Hematopoietic multipotent progenitor cell treated with erythropoietin and hydrocortisone succinate and interleukin-3 and kit ligand, for 8 days (in vitro differentiated cells): ENCODE measurements at regions not wholly inside any gene's neighbourhood (a gene's known extent, or its start where the extent isn't known, plus 50 kb on each side); places are given as distances from the start of the nearest gene placed in this dataset.

Experiments used
- DNase-seq: peaks from one replicate; pipeline ENCODE4 v3.0.0-alpha.2; 2015

- DNase-seq: no peak
These were observed 179.7 kb downstream of the EVA1A start for GRCh38 chr2:75381032-75381431.

- DNase-seq: peak; percentile 56
These were observed 180.3 kb upstream of the TACR1 start for GRCh38 chr2:75379476-75380210.

GRCh38 chr2:75375646-75376582 lies 176.6 kb upstream of the TACR1 start:
- no peak for DNase-seq

GRCh38 chr2:75374414-75374957 lies 175.2 kb upstream of the TACR1 start:
- DNase-seq: peak; percentile 79

GRCh38 chr2:75367401-75367800 lies 168.1 kb upstream of the TACR1 start:
- no peak for DNase-seq

GRCh38 chr2:75361486-75361885 lies 162.2 kb upstream of the TACR1 start:
- DNase-seq: peak; percentile 81

- no peak for DNase-seq
These were observed 161.6 kb upstream of the TACR1 start for GRCh38 chr2:75360945-75361344.

GRCh38 chr2:75356865-75357264 lies 157.5 kb upstream of the TACR1 start:
- peak; percentile 66 for DNase-seq

- DNase-seq: no peak
These were observed 153.8 kb upstream of the TACR1 start for GRCh38 chr2:75353131-75353530.

- no peak for DNase-seq
These were observed 149.0 kb upstream of the TACR1 start for GRCh38 chr2:75348307-75348706.

- DNase-seq: no peak
These were observed 144.8 kb upstream of the TACR1 start for GRCh38 chr2:75344146-75344545.

GRCh38 chr2:75342504-75343175 lies 143.3 kb upstream of the TACR1 start:
- no peak for DNase-seq

- DNase-seq: no peak
These were observed 141.2 kb upstream of the TACR1 start for GRCh38 chr2:75340560-75340959.

- DNase-seq: no peak
These were observed 139.1 kb upstream of the TACR1 start for GRCh38 chr2:75338461-75338860.

- no peak for DNase-seq
These were observed 138.3 kb upstream of the TACR1 start for GRCh38 chr2:75337619-75338018.

- DNase-seq: no peak
These were observed 137.7 kb upstream of the TACR1 start for GRCh38 chr2:75337016-75337415.

- no peak for DNase-seq
These were observed 137.1 kb upstream of the TACR1 start for GRCh38 chr2:75336451-75336850.

- no peak for DNase-seq
These were observed 134.8 kb upstream of the TACR1 start for GRCh38 chr2:75334076-75334475.

GRCh38 chr2:75333646-75334045 lies 134.3 kb upstream of the TACR1 start:
- no peak for DNase-seq

- no peak for DNase-seq
These were observed 128.8 kb upstream of the TACR1 start for GRCh38 chr2:75328156-75328555.

- DNase-seq: no peak
These were observed 128.0 kb upstream of the TACR1 start for GRCh38 chr2:75327334-75327733.

- no peak for DNase-seq
These were observed 127.3 kb upstream of the TACR1 start for GRCh38 chr2:75326645-75327044.

- DNase-seq: no peak
These were observed 126.3 kb upstream of the TACR1 start for GRCh38 chr2:75325594-75325993.
